ENCODE measurements at regions not wholly inside any gene's neighbourhood (a gene's known extent, or its start where the extent isn't known, plus 50 kb on each side); places are given as distances from the start of the nearest gene placed in this dataset.
"Not testable (repeated sequence)": the region's sequence is repeated elsewhere in the genome, so short reads cannot be mapped to it uniquely, and the experiment has no call there.

- no peak for DNase-seq (ENCODE audit: low read depth)
These were observed 177.8 kb upstream of the SFSWAP start for GRCh38 chr12:131533139-131533538.

DNA sequence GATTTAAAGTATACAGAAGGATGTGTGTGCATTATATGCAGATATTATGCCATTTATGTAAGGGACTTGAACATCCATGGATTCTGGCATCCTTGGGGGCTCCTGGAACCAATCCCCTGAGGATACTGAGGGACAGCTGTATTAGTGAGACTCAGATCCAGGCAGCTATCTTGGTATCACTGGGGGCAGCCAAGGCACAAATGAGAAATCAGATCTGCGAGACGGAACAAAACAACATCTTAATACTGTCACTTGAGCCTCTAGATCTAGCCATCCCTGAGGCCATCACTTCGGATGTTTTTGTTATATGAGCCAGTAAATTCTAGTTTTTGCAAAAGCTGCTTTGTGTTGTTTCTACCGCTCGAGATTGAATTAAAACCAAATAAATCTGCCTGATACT lies 175.1 kb upstream of the SFSWAP start:
- DNase-seq (ENCODE audit: low read depth): no peak

DNA sequence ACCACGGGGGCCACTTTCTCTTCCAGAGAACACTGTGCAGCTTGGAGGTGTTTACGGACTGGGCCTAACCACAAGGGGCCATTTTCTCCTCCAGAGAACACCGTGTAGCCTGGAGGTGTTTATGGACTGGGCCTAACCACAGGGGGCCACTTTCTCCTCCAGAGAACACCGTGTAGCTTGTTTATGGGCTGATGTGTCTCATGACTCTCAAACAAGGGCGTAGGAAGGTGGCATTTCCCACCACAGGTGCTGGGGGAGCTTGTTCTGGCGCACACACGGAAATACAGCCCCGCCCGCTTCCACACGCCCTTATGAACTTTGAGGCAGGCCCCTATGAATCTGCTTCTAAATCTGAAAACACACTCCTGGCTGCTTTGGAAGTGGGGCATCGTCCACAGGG lies 174.6 kb upstream of the SFSWAP start:
- no peak for DNase-seq (ENCODE audit: low read depth)

- no peak for DNase-seq (ENCODE audit: low read depth)
These were observed 174.1 kb upstream of the SFSWAP start for GRCh38 chr12:131536766-131537165.

DNA sequence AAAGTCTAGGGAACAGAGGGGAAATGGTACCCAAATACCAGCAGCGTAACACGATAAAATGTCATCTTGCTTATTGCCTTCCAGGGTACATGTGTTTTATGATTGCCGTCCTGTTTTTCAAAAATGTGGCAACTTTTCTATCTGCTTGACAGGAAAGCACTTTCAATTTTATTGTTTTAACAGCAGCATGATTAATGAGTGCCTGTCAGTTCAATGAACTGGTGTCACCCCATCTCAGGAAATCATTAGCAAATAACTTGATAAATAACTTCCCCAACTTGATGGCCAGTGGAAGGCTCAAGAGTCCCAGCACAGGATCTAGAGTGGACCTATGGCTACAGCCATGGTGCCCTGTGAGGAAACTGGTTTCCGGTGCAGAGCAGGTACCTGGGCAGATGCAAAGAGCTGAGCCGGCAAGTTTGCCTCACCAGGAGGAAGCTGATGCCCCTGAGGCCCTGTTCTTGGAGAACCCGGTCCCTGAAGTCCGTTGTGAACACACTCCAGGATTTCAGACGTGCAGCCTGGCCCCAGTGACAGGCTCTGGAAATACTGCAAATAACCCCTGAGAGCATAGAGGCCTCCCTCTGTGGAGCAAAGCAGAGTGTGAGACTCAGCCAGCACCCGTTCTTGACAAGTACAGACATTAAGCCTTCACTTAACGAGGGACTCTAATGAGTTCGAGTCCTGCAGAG lies 173.5 kb upstream of the SFSWAP start:
- no peak for DNase-seq (ENCODE audit: low read depth)

DNA sequence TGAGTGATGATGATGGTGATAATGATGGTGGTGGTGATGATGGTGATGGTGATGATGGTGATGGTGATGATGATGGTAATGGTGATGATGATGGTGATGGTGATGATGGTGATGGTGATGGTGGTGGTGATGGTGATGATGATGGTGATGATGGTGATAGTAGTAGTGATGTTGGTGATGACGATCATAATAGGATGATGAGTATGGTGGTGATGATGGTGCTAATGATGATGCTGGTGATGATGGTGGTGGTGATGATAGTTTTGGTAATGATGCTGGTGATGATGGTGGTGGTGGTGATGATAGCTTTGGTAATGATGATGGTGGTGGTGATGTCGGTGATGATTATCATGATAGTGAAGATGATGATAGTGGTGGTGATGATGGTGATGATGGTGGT lies 171.5 kb upstream of the SFSWAP start:
- no peak for DNase-seq (ENCODE audit: low read depth)

GRCh38 chr12:131540138-131540623 lies 170.7 kb upstream of the SFSWAP start:
- no peak for DNase-seq (ENCODE audit: low read depth)

- not testable (repeated sequence) for DNase-seq (ENCODE audit: low read depth)
These were observed 169.4 kb upstream of the SFSWAP start for GRCh38 chr12:131541512-131541911.

DNA sequence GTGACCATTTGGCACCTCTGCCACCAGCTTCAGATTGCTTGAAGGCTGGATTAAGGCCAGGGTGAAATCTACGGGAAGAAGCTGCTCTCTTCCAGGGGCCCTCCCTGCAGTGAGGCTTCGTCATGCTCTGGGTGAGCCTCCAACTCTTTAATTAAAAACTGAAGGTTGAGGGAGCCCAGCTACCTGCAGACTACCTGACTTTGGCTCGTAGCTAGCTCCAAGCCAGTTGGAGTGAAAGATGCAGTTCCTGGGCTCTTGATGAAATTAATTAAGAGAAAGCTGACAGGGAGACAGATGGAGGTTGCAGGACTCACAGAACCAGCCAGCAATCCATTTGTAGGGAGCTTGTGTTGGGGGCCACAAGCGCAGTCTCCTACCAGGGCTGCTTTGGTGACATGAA lies 168.5 kb upstream of the SFSWAP start:
- DNase-seq (ENCODE audit: low read depth): no peak

DNA sequence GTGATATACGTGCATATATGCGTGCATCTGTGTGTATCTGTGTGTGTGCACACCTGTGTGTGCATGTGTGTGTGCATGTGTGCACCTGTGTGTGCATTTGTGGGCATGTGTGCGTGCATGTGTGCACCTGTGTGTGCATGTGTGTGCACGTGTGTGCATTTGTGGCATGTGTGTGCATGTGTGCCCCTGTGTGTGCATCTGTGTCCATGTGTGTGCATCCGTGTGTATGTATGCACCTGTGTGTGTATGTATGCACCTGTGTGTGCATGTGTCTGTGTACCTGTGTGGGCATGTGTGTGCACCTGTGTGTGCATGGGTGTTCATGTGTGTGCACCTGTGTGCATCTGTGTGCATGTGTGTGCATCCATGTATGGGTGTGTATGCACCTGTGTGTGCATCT lies 167.8 kb upstream of the SFSWAP start:
- no peak for DNase-seq (ENCODE audit: low read depth)

GRCh38 chr12:131547555-131547954 lies 163.3 kb upstream of the SFSWAP start:
- no peak for DNase-seq (ENCODE audit: low read depth)

DNA sequence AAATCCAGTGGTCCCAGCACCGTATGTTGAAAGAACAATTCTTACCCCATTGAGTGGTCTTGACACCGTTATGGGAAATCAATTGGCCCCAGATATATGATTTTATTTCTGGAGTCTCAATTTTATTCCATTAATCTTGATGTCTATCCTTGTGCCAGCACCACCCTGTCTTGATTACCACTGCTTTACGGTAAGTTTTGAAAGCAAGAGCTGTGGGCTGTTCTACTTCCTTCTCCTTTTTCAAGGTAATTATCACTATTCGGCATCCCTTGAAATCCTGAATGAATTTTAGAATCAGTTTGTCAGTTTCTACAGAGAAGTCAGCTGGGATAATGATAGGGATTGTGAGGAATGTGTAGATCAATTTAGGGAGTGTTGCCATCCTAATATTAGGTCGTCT lies 160.8 kb upstream of the SFSWAP start:
- DNase-seq (ENCODE audit: low read depth): no peak

GRCh38 chr12:131551675-131552491 lies 159.0 kb upstream of the SFSWAP start:
- DNase-seq (ENCODE audit: low read depth): no peak

DNA sequence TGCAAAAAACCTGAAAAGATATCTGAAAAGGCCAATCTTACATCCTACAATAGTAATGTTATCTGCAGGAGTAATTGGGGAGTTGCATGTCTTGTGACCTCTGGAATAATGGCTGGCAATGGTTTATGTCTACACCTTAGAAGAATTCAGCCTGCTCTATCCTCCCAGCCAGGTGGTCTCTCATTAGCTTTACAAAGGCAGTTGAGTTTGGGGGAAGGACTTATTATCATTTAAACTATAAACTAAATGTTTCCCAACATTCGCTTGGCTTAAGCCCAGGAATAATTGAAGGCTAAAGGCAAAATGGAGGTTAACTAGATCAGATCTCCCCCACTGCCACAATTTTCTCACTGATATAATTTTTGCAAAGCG lies 158.4 kb upstream of the SFSWAP start:
- DNase-seq (ENCODE audit: low read depth): no peak

DNA sequence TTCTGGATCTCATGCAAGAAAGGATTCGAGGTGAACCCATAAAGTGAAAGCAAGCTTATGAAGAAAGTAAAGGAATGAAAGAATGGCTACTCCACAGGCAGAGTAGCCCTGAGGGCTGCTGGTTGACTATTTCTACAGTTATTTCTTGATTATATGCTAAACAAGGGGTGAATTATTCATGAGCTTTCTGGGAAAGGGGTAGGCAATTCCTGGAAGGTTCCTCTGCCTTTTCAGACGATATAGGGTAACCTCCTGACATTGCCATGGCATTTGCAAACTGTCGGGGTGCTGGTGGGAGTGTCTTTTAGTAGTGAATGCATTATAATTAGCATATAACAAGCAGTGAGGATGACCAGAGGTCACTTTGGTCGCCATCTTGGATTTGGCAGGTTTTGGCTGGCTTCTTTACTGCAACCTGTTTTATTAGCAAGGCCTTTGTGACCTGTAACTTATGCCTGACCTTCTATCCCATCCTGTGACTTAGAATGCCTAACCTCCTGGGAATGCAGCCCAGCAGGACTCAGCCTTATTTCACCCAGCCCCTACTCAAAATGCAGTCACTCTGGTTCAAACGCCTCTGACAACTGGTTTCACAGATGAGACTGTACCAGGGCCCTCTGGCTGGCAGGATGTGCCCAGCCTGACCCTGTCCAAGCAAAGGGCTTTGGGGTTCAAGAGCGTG lies 157.7 kb upstream of the SFSWAP start:
- no peak for DNase-seq (ENCODE audit: low read depth)

DNA sequence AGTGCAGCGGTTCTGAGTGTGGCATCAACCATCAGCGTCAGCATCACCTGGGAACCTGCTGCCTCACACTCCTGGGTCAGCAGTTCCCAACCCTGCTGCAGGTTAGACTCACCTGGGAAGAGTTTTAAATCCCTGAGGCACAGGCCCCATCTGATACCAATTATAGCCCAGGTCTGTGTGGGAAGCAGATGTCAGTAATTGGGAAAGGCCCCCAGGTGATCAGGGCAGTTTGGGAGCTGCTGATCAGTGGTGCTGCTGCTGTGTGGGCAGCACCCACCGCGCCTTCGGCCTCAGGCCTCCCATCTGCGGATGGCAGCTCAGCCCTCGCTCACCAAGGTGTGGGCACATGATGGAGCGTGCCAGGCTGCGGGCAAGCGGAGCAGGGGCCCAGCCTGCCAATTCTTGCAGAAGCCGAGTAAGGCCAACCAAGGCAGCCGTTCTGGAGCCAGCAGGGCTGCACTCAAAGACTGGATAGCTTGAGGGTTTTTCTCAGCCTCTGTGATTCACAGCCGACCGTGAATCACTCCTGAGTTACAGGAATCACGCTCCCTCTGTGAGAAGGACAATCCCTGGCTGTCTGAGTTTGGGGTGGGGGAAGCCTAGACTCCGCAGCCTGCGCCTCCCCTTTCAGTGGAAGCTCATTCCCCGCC lies 155.6 kb upstream of the SFSWAP start:
- peak; percentile 21 for DNase-seq (ENCODE audit: low read depth)

DNA sequence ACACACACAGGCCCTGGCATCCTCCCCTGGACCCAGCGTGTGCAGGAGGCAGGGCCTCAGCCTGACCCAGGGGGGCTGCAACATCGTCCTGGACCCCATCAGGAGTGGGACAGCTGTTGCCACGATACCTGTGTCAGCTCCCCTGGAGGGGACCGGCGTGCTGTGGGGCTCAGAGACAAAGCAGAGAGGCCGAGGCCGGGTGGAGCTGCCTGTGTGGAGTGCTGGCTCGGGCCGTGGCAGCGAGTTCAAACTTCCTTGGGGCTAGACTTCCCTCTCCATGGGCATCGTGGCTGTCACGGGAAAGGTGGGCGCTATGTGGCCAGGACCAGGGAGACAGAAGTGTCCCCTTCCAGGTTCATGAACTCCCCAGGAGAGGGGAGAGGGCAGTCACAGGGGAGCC lies 155.0 kb upstream of the SFSWAP start:
- no peak for DNase-seq (ENCODE audit: low read depth)

DNA sequence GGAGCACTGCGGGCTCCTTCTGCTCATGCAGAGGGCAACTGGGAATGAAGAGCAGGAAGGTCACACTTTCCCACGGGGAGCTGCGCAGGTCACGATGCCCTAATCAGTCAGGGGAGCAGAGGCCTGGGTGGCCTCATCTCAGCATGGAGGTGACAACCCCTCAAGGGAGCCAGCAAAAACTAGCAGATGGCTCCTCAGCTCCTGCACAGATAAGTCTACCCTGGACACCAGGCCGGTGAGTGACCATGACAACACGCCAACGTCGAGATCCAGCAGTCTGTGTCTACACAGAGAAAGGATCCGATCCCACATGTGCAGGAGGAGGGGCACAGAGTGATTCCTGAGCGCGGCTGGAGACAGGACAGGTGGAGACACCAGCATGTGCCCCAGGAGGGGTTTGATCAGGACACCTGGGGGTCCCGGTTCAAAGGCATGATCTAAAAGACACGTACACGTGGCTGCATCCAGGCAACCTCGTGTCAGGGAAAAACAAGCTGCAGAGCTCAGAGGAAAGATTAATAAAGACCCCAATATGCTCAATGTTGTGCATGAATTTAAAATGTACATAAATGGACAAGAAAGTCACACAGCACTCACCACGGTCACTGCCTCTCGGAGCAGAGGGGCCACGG lies 153.7 kb upstream of the SFSWAP start:
- DNase-seq (ENCODE audit: low read depth): no peak

DNA sequence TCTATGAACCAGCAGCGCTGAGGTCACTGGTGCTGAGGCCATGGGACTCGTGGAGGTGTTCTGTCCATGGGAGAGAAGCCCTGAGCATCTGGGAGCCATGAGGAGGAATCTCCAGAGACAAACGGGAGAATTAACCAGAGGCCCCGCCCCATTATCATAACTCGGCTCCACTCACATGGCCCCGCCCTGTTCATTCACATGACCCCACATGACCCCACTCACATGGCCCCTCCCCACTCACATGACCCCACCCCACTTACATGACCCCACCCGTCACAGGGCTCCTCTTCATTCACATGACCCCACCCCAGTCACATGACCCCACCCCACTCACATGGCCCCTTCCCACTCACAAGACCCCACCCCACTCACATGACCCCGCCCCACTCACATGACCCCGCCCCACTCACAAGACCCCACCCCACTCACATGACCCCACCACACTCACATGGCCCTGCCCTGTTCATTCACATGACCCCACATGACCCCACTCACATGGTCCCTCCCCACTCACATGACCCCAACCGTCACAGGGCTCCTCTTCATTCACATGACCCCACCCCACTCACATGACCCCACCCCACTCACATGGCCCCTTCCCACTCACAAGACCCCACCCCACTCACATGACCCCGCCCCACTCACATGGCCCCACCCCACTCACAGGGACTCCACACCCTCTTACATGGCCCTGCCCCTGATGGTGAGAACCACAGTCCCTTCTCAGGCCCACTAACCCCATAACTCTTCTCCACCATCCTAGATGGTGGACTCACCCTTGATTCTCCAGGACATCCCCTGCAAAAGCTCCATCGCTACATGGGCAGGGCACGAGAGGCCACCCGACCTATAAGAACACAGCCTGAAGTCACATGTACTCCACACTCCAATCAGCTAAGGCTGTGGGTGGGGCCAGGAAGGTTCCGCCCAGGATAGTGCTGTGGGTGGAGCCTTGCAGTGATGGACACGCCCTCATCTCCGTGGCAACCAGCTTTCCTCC lies 151.1 kb upstream of the SFSWAP start:
- peak; percentile 18 for DNase-seq (ENCODE audit: low read depth)

GRCh38 chr12:131561051-131561450 lies 149.8 kb upstream of the SFSWAP start:
- no peak for DNase-seq (ENCODE audit: low read depth)
